Astrocyte (in vitro differentiated cells and primary cell): ENCODE measurements at regions not wholly inside any gene's neighbourhood (a gene's known extent, or its start where the extent isn't known, plus 50 kb on each side); places are given as distances from the start of the nearest gene placed in this dataset.

Experiments used
- DNase-seq: peaks from one replicate; pipeline ENCODE4 v3.0.0-alpha.2; 2010; ENCODE audit warnings: low read depth
- FAIRE-seq: peaks from 2 replicates; lab custom pipeline; 2011; peaks lifted over from hg19 to GRCh38; lab: Jason Lieb, UNC
- H2AFZ ChIP-seq: 2 replicates; pipeline ENCODE4 v1.6.0; 2012; ENCODE audit warnings: low read depth, low read length, inconsistent platforms
- H3K27ac ChIP-seq: 2 replicates; pipeline ENCODE4 v1.5.1; 2011; ENCODE audit warnings: low read depth, low read length, inconsistent platforms
- H3K27me3 ChIP-seq: 2 replicates; pipeline ENCODE4 v1.6.0; 2011; ENCODE audit warnings: low read length, inconsistent platforms; ENCODE audit not compliant: insufficient read depth
- H3K36me3 ChIP-seq: 2 replicates; pipeline ENCODE4 v1.5.1; 2011; ENCODE audit warnings: low read length, inconsistent platforms; ENCODE audit not compliant: insufficient read depth
- H3K4me1 ChIP-seq: 2 replicates; pipeline ENCODE4 v1.5.1; 2011; ENCODE audit warnings: low read length, inconsistent platforms; ENCODE audit not compliant: insufficient read depth
- H3K4me2 ChIP-seq: 2 replicates; pipeline ENCODE4 v1.6.0; 2012; ENCODE audit warnings: low read length, inconsistent platforms
- H3K4me3 ChIP-seq: 2 replicates; pipeline ENCODE4 v1.5.1; 2011; ENCODE audit warnings: low read depth, mild to moderate bottlenecking, low read length, inconsistent platforms; ENCODE audit not compliant: insufficient read depth
- H3K79me2 ChIP-seq: 2 replicates; pipeline ENCODE4 v1.6.0; 2012; ENCODE audit warnings: mild to moderate bottlenecking, low read length, inconsistent platforms; ENCODE audit not compliant: insufficient read depth
- H3K9ac ChIP-seq: 2 replicates; pipeline ENCODE4 v1.6.0; 2012; ENCODE audit warnings: mild to moderate bottlenecking, low read length, inconsistent platforms
- H3K9me3 ChIP-seq: 2 replicates; pipeline ENCODE4 v1.5.1; 2012; ENCODE audit warnings: low read depth, mild to moderate bottlenecking, low read length, inconsistent platforms; ENCODE audit not compliant: insufficient read depth
- H4K20me1 ChIP-seq: 2 replicates; pipeline ENCODE4 v1.6.0; 2012; ENCODE audit warnings: low read length, inconsistent platforms; ENCODE audit not compliant: insufficient read depth
- H3K27ac Mint-ChIP-seq: one replicate; pipeline ENCODE4 v1.8.0; 2021; ENCODE audit warnings: mild to moderate bottlenecking, mixed read lengths; ENCODE audit not compliant: unreplicated experiment
- H3K27me3 Mint-ChIP-seq: one replicate; pipeline ENCODE4 v1.8.0; 2021; ENCODE audit warnings: low read depth, mixed read lengths; ENCODE audit not compliant: unreplicated experiment
- H3K36me3 Mint-ChIP-seq: one replicate; pipeline ENCODE4 v1.8.0; 2021; ENCODE audit warnings: low read depth, mixed read lengths; ENCODE audit not compliant: unreplicated experiment
- H3K4me1 Mint-ChIP-seq: one replicate; pipeline ENCODE4 v1.8.0; 2021; ENCODE audit warnings: low read depth, mixed read lengths; ENCODE audit not compliant: unreplicated experiment
- H3K4me3 Mint-ChIP-seq: one replicate; pipeline ENCODE4 v1.8.0; 2021; ENCODE audit warnings: mild to moderate bottlenecking, moderate library complexity, mixed read lengths; ENCODE audit not compliant: unreplicated experiment
- H3K9me3 Mint-ChIP-seq: one replicate; pipeline ENCODE4 v1.8.0; 2021; ENCODE audit warnings: mild to moderate bottlenecking, mixed read lengths; ENCODE audit not compliant: unreplicated experiment
- EZH2 ChIP-seq: IDR thresholded peaks from 2 replicates; pipeline ENCODE4 v1.6.1; 2012; ENCODE audit warnings: mild to moderate bottlenecking, low read length, inconsistent platforms; ENCODE audit not compliant: insufficient read depth
- TF ChIP-seq, protein P1 (sequence below): IDR thresholded peaks from 2 replicates; pipeline ENCODE4 v1.5.1; 2011; ENCODE audit warnings: low read depth, mild to moderate bottlenecking, inconsistent platforms, low read length, moderate library complexity; ENCODE audit not compliant: insufficient read depth

DNA sequence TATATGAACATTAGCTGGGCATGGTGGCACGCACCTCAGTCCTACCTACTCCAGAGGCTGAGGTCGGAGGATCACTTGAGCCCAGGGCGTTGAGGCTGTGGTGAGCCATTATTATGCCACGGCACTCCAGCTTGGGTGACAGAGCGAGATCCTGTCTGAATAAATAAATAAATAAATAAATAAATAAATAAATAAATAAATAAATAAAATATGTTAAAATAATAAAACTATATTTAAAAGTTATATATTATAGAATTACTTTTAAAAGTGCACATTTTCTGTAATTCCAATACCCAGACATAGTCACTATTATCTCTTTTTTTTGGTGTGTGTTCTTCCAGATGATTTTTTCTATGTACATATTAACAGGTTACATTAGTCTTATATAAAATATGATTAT lies 382.0 kb upstream of the ROBO2 start:
- H3K27ac Mint-ChIP-seq: no peak overlapping the region
- no peaks in the 10 kb centered on the region for H4K20me1 ChIP-seq
- no peak overlapping the region for H2AFZ ChIP-seq
- H3K27ac ChIP-seq: no peak overlapping the region
- no peaks in the 10 kb centered on the region for H3K9me3 ChIP-seq
- no peaks in the 10 kb centered on the region for H3K79me2 ChIP-seq
- TF ChIP-seq, protein P1, sequence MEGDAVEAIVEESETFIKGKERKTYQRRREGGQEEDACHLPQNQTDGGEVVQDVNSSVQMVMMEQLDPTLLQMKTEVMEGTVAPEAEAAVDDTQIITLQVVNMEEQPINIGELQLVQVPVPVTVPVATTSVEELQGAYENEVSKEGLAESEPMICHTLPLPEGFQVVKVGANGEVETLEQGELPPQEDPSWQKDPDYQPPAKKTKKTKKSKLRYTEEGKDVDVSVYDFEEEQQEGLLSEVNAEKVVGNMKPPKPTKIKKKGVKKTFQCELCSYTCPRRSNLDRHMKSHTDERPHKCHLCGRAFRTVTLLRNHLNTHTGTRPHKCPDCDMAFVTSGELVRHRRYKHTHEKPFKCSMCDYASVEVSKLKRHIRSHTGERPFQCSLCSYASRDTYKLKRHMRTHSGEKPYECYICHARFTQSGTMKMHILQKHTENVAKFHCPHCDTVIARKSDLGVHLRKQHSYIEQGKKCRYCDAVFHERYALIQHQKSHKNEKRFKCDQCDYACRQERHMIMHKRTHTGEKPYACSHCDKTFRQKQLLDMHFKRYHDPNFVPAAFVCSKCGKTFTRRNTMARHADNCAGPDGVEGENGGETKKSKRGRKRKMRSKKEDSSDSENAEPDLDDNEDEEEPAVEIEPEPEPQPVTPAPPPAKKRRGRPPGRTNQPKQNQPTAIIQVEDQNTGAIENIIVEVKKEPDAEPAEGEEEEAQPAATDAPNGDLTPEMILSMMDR: no peak
- no peak for TF ChIP-seq EZH2
- no peaks in the 10 kb centered on the region for H3K27me3 Mint-ChIP-seq
- H3K9me3 Mint-ChIP-seq: no peaks in the 10 kb centered on the region
- no peak for DNase-seq
- no peak overlapping the region for H3K4me3 ChIP-seq
- H3K4me1 ChIP-seq: no peaks in the 10 kb centered on the region
- no peak overlapping the region for H3K9ac ChIP-seq
- no peaks in the 10 kb centered on the region for H3K27me3 ChIP-seq
- no peak for FAIRE-seq
- no peaks in the 10 kb centered on the region for H3K4me1 Mint-ChIP-seq
- H3K4me2 ChIP-seq: no peak overlapping the region
- H3K36me3 ChIP-seq: no peaks in the 10 kb centered on the region
- no peaks in the 10 kb centered on the region for H3K36me3 Mint-ChIP-seq
- H3K4me3 Mint-ChIP-seq: no peak overlapping the region

GRCh38 chr3:76661527-76662250 lies 378.2 kb upstream of the ROBO2 start:
- H3K4me1 Mint-ChIP-seq: peaks cover 7% of the 10 kb centered on the region
- H3K27me3 ChIP-seq: no peaks in the 10 kb centered on the region
- DNase-seq: no peak
- no peaks in the 10 kb centered on the region for H3K36me3 Mint-ChIP-seq
- H3K27me3 Mint-ChIP-seq: no peaks in the 10 kb centered on the region
- H3K4me1 ChIP-seq: no peaks in the 10 kb centered on the region
- H3K9me3 ChIP-seq: no peaks in the 10 kb centered on the region
- FAIRE-seq: no peak
- no peak overlapping the region for H3K4me3 Mint-ChIP-seq
- TF ChIP-seq, protein P1: no peak
- no peak for TF ChIP-seq EZH2
- no peak overlapping the region for H3K4me3 ChIP-seq
- H3K27ac Mint-ChIP-seq: no peak overlapping the region
- H3K27ac ChIP-seq: no peak overlapping the region
- no peak overlapping the region for H3K4me2 ChIP-seq
- no peak overlapping the region for H3K9ac ChIP-seq
- H3K9me3 Mint-ChIP-seq: no peaks in the 10 kb centered on the region
- no peaks in the 10 kb centered on the region for H4K20me1 ChIP-seq
- H3K79me2 ChIP-seq: no peaks in the 10 kb centered on the region
- no peak overlapping the region for H2AFZ ChIP-seq
- no peaks in the 10 kb centered on the region for H3K36me3 ChIP-seq

DNA sequence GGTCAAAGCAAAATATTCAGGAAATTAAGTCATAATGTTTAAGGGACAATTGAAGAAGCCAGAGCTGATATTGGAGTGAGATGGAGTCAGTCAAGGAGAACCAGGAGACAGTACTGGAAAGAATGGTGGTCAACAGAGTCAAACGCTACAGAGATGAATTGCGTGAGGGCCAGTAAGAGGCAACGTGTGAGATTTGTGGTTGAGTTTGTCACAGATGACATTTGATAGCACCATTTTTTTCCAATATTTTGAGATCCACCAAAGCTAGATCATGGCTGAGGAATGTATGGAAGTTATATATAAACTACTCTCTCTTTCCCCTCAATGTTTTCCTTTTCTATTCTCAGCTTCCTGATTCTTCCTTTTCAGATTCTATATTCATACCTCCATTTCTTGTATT lies 375.1 kb upstream of the ROBO2 start:
- H3K9me3 Mint-ChIP-seq: no peaks in the 10 kb centered on the region
- H3K27ac ChIP-seq: peak overlapping the region; percentile 41
- FAIRE-seq (no peak), DNase-seq (no peak)
- H3K27me3 Mint-ChIP-seq: no peaks in the 10 kb centered on the region
- no peaks in the 10 kb centered on the region for H3K27me3 ChIP-seq
- no peak overlapping the region for H3K4me2 ChIP-seq
- H3K79me2 ChIP-seq: no peaks in the 10 kb centered on the region
- H3K9me3 ChIP-seq: no peaks in the 10 kb centered on the region
- TF ChIP-seq, protein P1: no peak
- TF ChIP-seq EZH2: no peak
- H3K4me3 Mint-ChIP-seq: no peak overlapping the region
- no peak overlapping the region for H3K27ac Mint-ChIP-seq
- H3K4me3 ChIP-seq: no peak overlapping the region
- H3K36me3 ChIP-seq: no peaks in the 10 kb centered on the region
- H3K4me1 ChIP-seq: no peaks in the 10 kb centered on the region
- peaks cover 7% of the 10 kb centered on the region for H3K4me1 Mint-ChIP-seq
- no peaks in the 10 kb centered on the region for H4K20me1 ChIP-seq
- no peaks in the 10 kb centered on the region for H3K36me3 Mint-ChIP-seq
- H3K9ac ChIP-seq: no peak overlapping the region
- no peak overlapping the region for H2AFZ ChIP-seq
